OCI-LY1 (cell line): ENCODE measurements at regions not wholly inside any gene's neighbourhood (a gene's known extent, or its start where the extent isn't known, plus 50 kb on each side); places are given as distances from the start of the nearest gene placed in this dataset.
"Not testable (repeated sequence)": the region's sequence is repeated elsewhere in the genome, so short reads cannot be mapped to it uniquely, and the experiment has no call there.

Source experiments
- CTCF ChIP-seq: fragments of 200-600 bp; sonication (generic), shearing (Covaris generic); IDR thresholded peaks from 2 replicates; pipeline ENCODE4 v1.5.1; 2017; ENCODE audit warnings: mild to moderate bottlenecking, antibody characterized with exemption, low read length, moderate library complexity, mixed read lengths
- EZH2 ChIP-seq: fragments of 200-600 bp; sonication (generic), shearing (Covaris generic); IDR thresholded peaks from 2 replicates; pipeline ENCODE4 v1.8.0; 2017; ENCODE audit warnings: borderline replicate concordance, mixed run types, mild to moderate bottlenecking, antibody characterized with exemption, low read length, moderate library complexity, mixed read lengths

GRCh38 chr4:126525400-126525799 is 1107.4 kb upstream of the INTU start:
- TF ChIP-seq CTCF, EZH2: not testable (repeated sequence)
